ENCODE measurements at regions not wholly inside any gene's neighbourhood (a gene's known extent, or its start where the extent isn't known, plus 50 kb on each side); places are given as distances from the start of the nearest gene placed in this dataset.
A peak's percentile ranks its signal among the peaks of the same experiment; 100 is the strongest.

DNA sequence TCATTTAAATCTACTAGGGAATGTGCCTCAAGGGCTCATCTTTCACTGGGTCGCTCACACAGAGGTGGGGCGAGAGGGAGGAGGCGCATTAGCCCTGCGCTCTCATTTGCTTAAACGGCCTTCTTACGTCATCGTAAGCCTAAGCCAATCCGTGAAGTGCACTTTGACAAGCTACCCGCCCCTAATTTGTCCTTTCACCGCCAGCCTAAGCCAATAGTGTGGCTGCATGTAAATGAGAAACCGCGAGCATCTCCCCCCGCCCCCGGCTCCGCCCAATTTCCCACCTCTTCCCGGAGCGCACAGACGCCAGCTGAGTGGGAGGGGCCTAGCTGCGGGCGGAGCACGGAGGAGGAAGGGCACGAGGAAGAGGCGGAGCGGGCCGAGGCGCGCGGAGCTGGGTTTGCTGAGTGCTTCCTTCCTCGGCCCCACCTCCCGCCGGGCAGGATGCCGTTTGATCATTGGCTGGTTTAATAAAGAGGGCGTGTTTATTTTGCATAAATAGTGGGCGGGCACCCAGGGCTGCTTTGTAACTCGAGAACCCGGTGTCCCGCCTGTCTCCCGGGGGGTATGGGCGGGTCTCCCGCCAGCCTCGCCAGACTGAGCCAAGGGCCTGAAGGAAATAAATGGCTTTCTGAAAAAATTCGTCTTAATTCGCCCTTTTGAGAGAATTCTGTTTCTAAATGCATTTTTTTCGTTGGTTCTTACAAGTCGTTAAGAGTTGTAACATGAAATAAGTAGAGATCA, 289.6 kb upstream of the NFE2L3 start:
- H3K4me1 Mint-ChIP-seq (ENCODE audit: unreplicated experiment), result peaks cover 12% of the 10 kb centered on the region
- TF ChIP-seq CTCF (conservative IDR thresholded peaks at IDR 0.05), result no peak
- H3K27ac Mint-ChIP-seq, result peak overlapping the region; percentile 75
- peaks cover 82% of the 10 kb centered on the region for H3K27me3 Mint-ChIP-seq
- no peaks in the 10 kb centered on the region for H3K36me3 Mint-ChIP-seq
- peak overlapping the region; percentile 79 for H3K4me3 Mint-ChIP-seq
- DNase-seq (ENCODE audit: extremely low spot score, unreplicated experiment), result peak; percentile 99
- no peaks in the 10 kb centered on the region for H3K9me3 Mint-ChIP-seq

- no peak for DNase-seq (ENCODE audit: extremely low spot score, unreplicated experiment)
- Mint-ChIP-seq H3K27ac (peak overlapping the region; percentile 75), H3K9me3 (no peaks in the 10 kb centered on the region), H3K27me3 (peaks cover 89% of the 10 kb centered on the region), H3K4me3 (peak overlapping the region; percentile 79), H3K36me3 (no peaks in the 10 kb centered on the region), H3K4me1 (ENCODE audit: unreplicated experiment) (peaks cover 12% of the 10 kb centered on the region)
- TF ChIP-seq CTCF (conservative IDR thresholded peaks at IDR 0.05), result no peak
Observed at GRCh38 chr7:25863005-25863728, 288.8 kb upstream of the NFE2L3 start.

- Mint-ChIP-seq H3K4me1 (ENCODE audit: unreplicated experiment) (peaks cover 12% of the 10 kb centered on the region), H3K9me3 (no peaks in the 10 kb centered on the region), H3K36me3 (no peaks in the 10 kb centered on the region), H3K27ac (no peak overlapping the region), H3K4me3 (peak overlapping the region; percentile 38), H3K27me3 (peaks cover 92% of the 10 kb centered on the region)
- no peak for DNase-seq (ENCODE audit: extremely low spot score, unreplicated experiment)
- no peak for TF ChIP-seq CTCF (conservative IDR thresholded peaks at IDR 0.05)
Observed at GRCh38 chr7:25863729-25864110, 288.3 kb upstream of the NFE2L3 start.

DNA sequence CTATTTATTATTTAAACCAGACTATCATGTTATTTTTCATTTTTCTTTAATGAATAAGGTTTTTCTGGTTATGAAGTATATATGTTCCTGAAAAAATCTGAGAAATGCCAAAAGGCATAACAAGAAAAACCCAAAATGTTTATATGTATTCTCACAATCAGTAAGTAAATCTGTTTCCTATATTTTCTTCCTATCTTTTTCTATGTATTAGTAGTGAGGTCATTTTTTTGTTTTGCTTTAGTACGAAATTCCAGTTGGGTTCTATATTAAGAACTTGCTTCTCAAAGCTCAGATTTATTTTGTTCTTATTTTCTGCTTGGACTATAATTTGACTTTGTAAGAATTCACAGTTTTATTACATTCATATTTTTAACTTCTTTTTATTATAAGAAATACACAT, 287.5 kb upstream of the NFE2L3 start:
- TF ChIP-seq CTCF (conservative IDR thresholded peaks at IDR 0.05), result no peak
- Mint-ChIP-seq H3K4me1 (ENCODE audit: unreplicated experiment) (peaks cover 11% of the 10 kb centered on the region), H3K27me3 (peaks cover 92% of the 10 kb centered on the region), H3K27ac (no peak overlapping the region), H3K9me3 (no peaks in the 10 kb centered on the region), H3K36me3 (no peaks in the 10 kb centered on the region), H3K4me3 (no peak overlapping the region)
- DNase-seq (ENCODE audit: extremely low spot score, unreplicated experiment), result no peak

GRCh38 chr7:25864943-25865751, 286.9 kb upstream of the NFE2L3 start:
- peaks cover 92% of the 10 kb centered on the region for H3K27me3 Mint-ChIP-seq
- H3K36me3 Mint-ChIP-seq, result no peaks in the 10 kb centered on the region
- no peak for DNase-seq (ENCODE audit: extremely low spot score, unreplicated experiment)
- H3K27ac Mint-ChIP-seq, result no peak overlapping the region
- no peak overlapping the region for H3K4me3 Mint-ChIP-seq
- TF ChIP-seq CTCF (conservative IDR thresholded peaks at IDR 0.05), result no peak
- H3K4me1 Mint-ChIP-seq (ENCODE audit: unreplicated experiment), result peaks cover 5% of the 10 kb centered on the region
- no peaks in the 10 kb centered on the region for H3K9me3 Mint-ChIP-seq
